Epithelial cell of prostate (primary cell): ENCODE measurements at regions not wholly inside any gene's neighbourhood (a gene's known extent, or its start where the extent isn't known, plus 50 kb on each side); places are given as distances from the start of the nearest gene placed in this dataset.
A peak's percentile ranks its signal among the peaks of the same experiment; 100 is the strongest.

ENCODE experiments used
- DNase-seq: peaks from one replicate; pipeline ENCODE4 v3.0.0-alpha.2; 2011; ENCODE audit warnings: low read depth, low spot score
- H3K27ac ChIP-seq: fragments of 450-650 bp; 2 replicates; pipeline ENCODE4 v1.5.1; 2017; ENCODE audit warnings: mild to moderate bottlenecking

DNA sequence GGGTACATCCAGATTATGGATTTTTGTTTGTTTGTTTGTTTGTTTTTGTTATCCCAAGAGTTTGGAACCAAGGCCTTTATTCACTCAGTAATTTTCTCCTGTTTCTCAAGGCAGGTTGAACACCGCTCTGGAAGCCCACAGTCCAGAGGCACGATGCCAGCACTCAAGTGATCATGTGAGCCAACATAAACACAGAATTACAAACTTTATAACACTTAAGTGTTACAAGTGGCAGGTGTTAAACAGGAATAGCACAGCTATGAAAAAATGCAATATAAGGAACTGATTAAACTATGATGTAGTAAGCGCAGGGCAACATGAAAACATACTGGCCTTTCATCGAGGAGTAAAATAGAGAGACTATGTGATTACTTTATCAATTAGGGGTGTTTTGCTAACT, 1885.8 kb upstream of the SEL1L start:
- DNase-seq = no peak
- H3K27ac ChIP-seq = no peak overlapping the region

DNA sequence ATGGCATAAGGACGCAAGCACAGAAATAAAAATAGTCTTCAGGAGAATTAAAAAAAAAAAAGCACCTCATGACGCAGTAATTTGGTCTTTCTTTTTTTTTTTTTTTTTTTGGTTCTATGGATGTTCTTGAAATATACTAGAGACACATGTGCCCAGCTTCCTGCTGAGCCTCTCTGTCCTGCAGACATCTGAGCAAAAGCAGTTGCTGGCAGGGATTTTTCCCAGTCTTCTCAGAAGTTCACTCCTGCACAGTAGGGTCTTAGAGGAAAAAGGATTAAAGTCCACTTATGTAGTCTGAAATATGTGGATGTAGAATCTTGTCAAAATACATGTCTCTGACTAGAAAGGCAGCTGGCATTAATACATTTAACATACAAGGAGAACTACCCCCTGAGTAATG, 1888.1 kb upstream of the SEL1L start:
- DNase-seq = no peak
- H3K27ac ChIP-seq = no peak overlapping the region

DNA sequence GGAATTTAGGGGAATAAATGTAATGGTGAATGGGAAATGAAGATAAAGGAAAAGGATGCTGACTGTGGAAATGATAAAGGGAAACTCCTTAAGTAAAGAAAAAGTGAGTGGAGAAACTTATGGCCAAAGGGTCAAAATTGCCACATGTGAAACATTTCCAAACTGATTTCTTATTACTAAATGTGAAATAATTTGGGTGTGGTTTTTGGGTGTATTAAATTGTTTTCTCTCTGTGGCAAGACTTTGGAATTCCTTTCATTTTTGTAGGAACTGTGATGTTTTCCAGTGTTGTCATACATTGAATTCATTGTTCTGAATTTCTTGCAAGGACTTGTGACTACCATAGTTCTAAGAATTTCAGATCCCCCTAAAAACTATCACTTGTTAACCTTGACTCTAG, 1891.5 kb upstream of the SEL1L start:
- H3K27ac ChIP-seq = peak overlapping the region; percentile 19
- DNase-seq = no peak

DNA sequence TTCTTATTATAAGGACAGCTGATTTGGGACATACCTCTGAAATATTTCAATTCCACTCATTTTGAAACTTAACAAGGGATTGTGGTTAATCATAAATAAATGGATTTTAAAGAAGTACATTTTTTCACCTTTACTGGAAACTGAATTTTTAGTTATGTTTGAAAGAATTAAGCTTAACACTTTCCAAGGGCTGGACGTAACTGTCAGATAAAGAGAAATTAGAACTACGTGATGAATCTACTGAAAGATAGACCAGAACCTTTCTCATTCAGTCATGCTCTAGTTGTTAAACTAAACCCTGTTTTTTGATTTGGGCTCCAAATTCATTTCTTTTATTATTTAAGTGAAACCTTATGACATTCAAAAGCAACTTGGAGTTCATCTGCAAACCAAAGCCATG, 1892.1 kb upstream of the SEL1L start:
- no peak for DNase-seq
- H3K27ac ChIP-seq = no peak overlapping the region

DNA sequence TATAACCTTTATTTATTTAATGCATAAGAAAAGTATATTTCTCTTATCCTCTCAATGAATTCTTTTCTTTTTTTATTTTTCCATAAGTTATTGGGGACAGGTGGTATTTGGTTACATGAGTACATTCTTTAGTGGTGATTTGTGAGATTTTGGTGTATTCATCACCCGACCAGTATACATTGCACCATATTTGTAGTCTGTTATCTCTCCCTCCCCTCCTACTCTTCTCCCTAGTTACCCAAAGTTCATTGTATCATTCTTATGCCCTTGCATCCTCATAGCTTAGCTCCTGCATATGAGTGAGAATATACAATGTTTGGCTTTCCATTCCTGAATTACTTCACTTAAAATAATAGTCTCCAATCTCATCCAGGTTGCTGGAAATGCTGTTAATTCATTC, 1900.0 kb upstream of the SEL1L start:
- DNase-seq = no peak
- H3K27ac ChIP-seq = no peak overlapping the region

DNA sequence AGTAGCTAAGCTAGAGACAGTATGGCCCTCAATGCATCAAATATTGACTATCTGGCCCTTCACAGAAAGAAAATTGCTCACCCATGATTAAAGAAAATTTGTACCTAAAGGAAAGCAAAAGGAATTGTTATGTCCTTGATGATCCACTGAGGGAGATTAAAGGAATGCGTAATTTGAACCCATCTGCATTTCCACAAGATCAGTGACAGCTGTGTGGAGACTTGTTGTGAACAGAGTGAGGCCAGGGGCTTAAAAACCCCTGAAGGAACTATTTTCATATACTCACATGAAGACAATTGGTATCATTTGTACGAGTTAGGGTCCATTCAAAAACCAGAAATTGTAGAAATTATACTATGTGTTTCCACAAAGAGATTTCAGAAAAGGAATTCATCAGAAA, 1908.1 kb upstream of the SEL1L start:
- DNase-seq = no peak
- H3K27ac ChIP-seq = no peak overlapping the region

DNA sequence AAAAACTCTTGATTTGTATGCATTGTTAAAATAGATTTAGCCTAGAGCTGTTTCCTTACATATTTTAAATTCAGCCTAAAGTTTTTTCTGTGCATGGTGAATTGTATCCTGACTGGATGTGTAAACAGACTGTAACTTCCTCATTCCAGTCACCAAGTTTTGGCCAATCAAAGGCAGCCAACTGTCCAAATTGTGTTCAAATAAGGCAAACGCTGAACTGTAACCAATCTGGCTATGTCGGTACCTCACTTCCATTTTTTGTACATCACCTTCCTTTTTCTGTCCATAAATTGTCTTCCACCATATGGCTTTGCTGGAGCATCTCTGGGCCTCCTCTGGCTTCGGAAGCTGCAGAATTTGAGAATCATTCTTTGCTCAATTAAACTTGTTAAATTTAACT, 1921.9 kb upstream of the SEL1L start:
- no peak overlapping the region for H3K27ac ChIP-seq
- no peak for DNase-seq

DNA sequence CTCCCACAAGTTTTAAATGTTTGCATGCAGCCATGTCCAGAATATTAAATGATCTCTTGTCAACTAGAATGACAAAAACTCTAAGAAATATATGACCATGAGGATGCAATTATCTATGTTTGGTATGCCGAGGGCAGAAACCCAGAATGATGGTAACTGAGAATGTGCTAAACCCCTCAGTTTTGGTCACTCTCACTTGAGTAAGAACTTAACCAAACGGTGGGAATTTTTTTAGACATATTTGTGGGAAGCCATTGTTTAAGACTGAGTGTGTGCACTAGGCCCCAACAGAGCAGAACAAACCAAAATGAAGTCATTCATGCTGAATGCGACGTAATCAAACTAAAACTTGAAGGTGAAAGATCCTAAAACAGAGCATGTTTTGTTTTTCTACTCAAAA, 1927.9 kb upstream of the SEL1L start:
- no peak for DNase-seq
- no peak overlapping the region for H3K27ac ChIP-seq

DNA sequence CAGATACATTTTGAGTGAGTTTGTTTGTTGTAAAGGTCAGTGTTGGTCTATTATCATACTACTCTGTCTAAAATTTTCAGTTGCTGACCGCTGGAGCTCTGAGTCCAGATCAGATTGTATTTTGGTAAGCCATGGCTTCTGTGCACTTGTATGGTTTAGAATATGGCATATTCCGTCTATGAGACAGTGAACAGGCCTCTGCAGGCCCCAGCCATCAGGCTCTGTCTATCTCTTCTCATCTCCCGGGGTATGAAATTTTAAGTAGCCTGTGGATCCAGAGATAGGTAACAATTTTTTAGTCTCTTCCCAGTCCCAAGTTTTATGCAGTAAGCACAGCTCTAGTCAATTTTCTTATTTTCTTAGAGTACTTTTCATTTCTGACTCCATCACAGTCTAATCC, 1929.1 kb upstream of the SEL1L start:
- H3K27ac ChIP-seq = no peak overlapping the region
- DNase-seq = no peak

DNA sequence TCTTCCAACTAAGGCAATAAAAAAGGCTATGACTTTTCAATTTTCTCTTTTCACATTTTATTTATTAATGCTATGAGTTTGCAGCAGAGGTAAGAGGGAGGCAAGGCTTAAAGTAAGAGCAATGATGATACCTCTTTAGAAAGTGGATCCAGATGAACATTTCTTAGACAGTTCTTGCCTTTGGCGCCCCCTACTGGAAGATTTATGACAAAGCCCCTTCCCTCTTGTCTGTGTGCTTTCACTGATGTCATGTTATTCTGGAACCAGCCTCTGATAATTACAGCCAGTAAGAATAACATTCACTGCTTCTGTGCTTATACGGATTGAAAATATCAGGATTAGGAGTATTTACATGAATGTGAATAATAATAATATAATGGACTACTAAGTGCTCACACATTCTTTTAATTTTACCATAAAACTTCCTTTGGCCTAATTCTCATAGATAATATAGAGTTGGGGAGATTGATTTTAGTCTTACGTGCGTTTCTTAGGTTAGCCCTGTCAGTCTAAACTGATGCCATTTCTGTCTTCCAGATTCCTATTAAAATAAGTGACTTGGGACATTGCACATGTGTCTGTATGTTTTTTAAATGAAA, 1929.9 kb upstream of the SEL1L start:
- DNase-seq = no peak

DNA sequence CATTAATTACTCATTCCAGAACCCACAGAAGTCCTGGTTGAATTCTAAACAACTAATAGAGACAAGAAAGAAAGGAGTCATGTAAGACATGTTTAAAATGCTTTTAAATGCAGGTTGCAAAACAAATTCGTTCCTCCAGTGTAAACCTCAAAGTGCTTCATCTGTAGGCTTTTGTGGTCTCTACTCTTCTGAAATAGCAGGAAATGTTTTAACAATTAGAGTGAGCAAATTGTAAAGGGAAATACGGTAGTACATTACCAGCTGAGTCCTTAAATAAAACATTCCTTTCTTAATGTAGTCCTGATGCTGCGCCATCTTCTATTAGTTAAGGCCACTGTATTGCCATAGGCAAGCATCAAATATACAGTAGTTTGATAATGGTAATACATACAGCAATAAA, 1934.2 kb upstream of the SEL1L start:
- DNase-seq = no peak

More for the DNA sequence above, 1929.9 kb upstream of the SEL1L start:
- H3K27ac ChIP-seq = no peak overlapping the region

DNA sequence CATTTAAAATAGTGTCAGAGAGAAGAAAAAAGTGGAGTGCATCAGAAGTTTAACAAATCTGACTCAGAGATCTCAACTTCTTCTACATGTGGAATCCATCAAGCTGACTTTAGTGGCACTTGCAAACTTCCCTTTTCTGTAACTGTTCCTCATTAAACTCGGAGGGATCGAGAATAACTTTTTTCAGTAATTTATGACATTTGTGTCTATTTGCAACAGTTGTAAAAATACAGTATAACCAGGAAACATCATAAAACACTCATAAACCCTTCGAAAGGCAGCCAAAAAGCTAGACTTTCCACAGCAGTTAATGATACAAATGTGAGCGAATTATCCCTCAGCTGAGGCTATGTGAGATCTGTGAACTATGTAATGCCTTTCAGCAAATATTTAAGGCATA, 1936.8 kb upstream of the SEL1L start:
- DNase-seq = no peak
- H3K27ac ChIP-seq = no peak overlapping the region

More for the DNA sequence above, 1934.2 kb upstream of the SEL1L start:
- no peak overlapping the region for H3K27ac ChIP-seq

DNA sequence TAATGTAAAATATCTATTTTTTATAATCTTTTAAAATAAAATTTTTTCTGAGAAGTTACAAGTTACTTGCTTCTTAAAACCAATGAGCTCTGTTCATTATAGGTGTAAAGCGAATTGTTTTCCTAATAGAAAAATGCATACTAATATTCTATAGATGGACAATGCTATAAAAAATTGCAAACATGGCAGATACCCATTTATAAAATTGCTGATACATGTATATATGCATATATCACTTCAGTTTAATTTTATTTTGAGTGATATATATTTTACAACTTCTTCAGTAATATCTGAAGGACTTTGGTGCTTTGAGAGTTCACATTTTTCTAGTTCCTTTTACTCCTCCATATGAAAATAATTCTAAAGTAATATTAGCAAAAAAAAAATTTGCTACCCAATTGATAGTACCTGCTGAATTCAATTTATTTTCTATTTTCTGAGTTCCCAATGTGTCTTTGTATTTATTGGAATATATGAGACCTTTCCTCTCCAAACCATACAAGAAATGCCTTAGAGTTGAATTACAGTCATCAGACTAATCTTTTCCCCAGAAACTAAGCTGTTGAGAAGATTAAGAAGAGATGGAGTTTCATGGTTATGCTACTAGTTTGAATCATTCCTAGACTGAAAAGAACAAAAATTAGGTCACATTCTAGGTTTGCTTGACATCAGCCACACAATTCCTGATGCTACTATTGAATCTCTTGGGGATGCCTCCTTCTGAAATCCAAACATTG, 1937.5 kb upstream of the SEL1L start:
- no peak overlapping the region for H3K27ac ChIP-seq
- DNase-seq = no peak

DNA sequence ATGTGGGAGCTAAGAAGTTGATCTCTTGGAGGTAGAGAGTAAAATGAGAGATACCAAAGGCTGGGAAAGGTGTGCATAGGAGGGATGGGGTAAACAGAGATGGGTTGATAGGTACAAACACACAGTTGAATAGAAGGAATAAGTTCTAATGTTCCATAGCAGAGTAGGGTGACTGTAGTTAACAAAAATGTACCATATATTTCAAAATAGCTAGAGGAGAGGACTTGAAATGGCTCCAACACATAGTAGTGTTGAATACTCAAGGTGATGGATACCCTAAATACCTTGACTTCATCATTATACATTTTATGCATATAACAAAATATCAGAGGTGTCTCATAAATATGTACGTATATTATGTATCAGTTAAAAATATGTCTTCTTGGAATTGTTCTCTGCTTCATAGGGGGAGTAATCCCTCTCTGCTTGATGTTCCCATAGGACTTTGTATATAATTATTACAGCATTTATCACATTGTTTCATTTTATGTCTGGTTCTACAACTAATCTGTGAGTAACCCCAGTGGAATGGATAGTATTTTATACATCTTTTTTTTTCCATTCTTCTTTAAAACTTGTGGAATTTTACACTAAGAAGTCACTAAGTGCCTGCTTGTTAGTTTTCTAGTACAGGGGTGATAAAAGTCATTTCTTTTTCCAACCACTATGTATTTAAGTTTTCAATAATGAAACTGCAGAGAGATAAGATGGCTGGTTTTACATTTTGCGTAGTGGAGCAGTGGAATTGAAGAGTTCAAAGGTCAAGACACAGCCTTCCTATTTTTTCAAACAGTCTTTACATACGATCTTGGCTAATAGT, 1940.0 kb upstream of the SEL1L start:
- DNase-seq = no peak
- no peak overlapping the region for H3K27ac ChIP-seq

DNA sequence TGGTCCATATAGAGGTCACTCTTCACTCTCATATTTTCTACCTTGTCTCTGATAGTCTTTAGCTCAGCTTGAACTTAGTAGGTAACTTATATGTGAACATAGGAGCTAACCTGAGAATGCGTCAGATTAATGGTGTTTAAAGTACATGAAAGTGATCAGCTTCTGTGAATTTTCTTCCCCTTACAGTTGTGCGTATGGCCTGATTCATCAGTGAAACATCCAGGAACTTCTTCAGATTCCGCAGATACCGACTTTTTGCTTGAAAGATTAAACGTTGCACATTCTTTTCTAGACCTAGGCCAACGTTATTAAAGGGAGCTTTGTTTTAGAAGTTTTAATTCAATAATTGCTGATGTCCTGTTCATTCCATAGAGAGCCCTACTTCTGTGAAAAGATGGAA, 1945.1 kb upstream of the SEL1L start:
- H3K27ac ChIP-seq = no peak overlapping the region
- no peak for DNase-seq

DNA sequence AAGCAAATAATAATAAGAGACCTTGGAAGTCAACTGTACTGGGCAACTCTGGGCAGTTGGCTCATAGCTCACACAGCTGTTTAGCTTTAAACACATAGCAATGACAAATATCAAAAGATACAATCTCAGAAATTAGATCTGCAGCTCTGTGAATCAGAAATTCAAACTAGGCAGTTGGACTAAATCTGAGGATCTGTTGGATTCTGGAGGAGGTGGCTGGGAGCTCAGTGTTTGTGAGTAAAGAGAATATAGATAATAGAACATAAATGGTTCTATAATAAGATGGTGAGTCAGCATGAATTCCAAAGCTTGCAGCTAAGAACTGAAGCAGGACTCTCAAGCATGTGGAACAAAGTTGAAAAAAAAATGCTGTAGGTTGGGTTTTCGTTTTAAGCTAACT, 1949.4 kb upstream of the SEL1L start:
- DNase-seq = no peak

DNA sequence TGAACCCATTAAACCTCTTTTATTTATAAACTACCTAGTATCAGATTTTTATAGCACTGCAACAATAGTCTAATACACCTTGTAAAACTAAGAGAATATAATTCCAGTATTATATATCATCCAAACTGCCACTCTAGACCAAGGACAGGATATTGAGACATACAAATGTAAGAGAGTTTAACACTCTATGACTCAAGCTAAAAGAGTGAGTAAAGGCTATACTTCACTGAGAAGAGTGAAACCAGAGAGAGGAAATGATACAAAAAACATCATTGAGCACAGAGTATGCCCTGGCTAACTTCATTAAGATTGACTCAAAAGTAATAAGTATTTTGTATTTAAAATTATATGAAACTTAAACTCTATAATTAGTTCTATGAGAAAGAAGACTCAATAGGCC, 1951.9 kb upstream of the SEL1L start:
- H3K27ac ChIP-seq = no peak overlapping the region
- no peak for DNase-seq

More for the DNA sequence above, 1949.4 kb upstream of the SEL1L start:
- H3K27ac ChIP-seq = no peak overlapping the region

DNA sequence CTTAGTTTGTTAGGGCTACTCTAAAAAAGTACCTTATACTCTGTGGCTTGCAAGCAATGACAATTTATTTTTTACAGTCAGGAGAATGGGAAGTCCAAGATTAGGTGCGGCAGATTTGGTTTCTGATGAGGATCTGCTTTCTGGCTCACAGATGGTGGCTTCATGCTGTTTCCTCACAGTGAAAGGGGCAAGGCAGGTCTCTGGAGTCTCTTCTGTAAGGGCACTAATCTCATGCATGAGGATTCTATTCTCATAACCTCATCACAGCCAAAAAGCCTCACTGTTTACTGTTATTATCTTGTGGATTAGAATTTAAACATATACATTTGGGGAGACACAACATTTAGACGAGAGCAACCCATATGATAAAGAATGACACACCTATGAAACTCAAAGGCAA, 1957.4 kb upstream of the SEL1L start:
- H3K27ac ChIP-seq = no peak overlapping the region
- no peak for DNase-seq

DNA sequence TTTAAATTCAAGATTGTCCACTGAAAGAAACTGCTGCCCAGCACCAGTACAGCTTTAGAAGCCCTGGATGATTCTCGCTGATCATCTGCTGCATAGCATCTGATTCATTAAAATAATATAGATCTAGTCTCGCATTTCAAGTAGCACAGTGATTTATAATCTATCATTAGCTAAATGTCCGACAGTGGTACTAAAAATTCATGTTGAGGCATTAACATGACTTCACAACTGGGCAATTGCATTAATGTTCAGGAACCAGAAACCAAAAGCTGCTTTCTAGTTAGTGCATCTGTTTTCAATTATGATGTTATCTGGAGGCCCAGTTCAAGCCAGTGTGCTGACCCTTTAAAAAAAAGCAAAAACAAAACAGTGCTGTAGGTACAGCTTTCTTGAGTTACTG, 1987.2 kb upstream of the SEL1L start:
- no peak for DNase-seq
- no peak overlapping the region for H3K27ac ChIP-seq

DNA sequence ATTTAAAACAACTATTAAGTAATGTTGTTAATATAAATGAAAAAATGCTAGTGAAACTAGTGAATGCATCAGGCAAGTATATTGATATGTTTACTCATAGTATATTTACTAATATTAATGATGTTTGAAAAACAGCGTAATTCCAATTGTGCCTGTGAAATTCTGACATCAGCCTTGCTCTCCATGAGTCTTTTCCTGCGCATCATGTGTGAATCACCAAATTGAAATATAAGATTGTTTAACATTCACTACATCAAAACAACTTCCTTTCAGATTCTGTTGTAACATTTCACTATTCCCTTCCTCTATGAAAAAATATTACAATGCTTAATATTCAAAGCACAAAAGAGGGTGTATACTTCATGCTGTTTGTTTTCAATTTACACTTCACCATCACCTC, 1995.9 kb upstream of the SEL1L start:
- no peak for DNase-seq
- no peak overlapping the region for H3K27ac ChIP-seq

DNA sequence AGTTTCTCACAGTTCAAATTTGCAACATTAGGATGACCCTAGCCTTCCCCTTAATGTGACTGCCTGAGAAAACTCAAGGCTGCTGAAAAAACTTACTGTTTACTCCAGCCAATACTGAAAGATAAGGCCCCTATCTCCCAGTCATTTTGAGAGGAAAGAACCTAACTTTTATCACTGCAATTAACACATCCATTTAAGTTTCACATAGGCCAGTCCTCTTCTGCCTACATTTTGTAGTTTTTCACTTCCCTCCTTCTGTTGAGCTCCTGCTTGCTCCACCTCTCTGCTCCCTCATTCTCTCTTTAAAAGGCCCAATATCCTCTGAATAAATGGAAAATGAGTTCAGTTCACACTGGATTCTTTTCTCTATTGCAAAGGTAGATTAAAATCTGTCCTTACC, 1996.2 kb upstream of the FLRT2 start:
- no peak overlapping the region for H3K27ac ChIP-seq
- no peak for DNase-seq
